NCI-H1092 treated with DMSO at 0.1 percent for 48 hours (cell line): ENCODE measurements at regions not wholly inside any gene's neighbourhood (a gene's known extent, or its start where the extent isn't known, plus 50 kb on each side); places are given as distances from the start of the nearest gene placed in this dataset.
"Not testable (repeated sequence)": the region's sequence is repeated elsewhere in the genome, so short reads cannot be mapped to it uniquely, and the experiment has no call there.

Experiments
- DNase-seq: peaks from one replicate; lab custom pipeline; 2025; lab: John Stamatoyannopoulos, UW

DNA sequence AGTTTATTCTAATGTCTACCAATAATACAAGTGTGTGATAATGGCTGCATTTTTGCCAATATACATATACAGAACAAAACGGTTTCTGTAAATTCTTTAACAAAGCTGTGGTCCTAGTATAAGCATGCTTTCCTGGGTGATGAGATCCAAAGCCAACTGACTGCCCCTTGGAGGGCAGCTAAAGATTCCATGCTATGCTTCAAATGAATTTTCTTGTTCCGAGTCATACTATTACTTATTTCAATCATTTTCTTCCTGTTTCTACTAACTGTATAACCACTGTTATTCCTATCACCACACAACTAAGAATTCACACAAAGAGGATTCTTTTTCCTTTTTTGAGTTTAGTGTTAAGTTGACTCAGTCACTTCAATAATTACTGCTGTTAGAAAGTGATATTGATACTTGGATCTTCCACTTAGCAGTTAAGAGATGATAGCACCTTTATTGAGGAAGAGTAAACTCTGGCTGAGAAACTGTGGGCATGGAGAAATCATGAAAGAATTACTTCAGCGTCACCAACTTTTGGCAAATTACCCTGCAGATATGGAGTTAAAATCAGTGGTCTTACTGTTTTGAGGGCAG, 197.5 kb downstream of the ARL4A start:
- DNase-seq = no peak

DNA sequence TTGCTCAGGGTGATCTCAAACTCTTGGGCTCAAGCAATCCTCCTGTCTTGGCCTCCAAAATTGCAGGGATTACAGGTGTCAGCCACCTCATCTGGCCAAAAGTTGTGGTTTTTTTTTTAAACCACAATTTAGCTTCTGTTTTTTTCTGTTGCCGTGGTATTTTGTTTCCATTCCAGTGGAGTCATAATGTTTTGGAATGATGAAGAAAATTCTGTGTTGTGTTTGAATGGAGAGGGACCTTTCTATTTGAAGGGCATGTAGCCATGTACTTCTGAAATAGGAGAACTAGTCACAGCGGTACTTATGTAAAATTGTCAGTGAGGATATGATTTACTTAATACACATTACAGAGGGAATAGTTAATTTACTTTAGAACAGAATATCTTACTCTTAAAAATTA, 201.3 kb downstream of the ARL4A start:
- DNase-seq = no peak

DNA sequence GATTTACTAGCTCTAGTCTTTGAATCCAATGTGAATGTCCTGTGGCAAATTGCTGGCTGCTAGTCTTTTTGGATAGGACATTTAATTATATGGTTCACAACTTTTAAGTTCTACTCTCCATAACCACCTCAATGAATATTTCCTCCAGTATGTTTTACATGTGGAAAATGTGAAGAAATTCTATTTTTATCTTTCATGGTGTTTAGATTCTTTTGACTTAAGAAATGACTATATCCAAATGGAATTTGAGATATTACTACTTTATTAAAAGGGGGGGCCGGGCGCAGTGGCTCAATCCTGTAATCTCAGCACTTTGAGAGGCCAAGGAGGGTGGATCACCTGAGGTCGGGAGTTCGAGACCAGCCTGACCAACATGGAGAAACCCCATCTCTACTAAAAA, 202.0 kb downstream of the ARL4A start:
- DNase-seq = no peak

DNA sequence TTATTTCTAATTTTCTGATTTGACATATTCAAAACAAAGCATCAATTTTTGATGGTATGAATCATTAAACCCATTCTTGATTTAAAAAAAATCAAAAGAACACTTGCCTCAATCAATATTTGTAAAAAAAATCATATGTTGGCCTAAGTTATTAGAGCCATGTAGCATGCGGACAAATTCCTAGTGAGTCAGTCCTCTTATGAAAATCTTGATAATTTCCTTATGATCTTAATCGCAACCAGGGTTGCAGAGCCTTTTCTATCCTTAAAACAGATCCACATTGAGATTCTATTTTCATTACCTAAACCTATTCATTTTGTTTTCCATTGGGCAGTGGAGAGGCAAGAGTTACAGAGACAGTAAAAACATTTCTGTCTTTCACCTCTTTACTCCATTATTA, 203.2 kb downstream of the ARL4A start:
- DNase-seq = no peak

DNA sequence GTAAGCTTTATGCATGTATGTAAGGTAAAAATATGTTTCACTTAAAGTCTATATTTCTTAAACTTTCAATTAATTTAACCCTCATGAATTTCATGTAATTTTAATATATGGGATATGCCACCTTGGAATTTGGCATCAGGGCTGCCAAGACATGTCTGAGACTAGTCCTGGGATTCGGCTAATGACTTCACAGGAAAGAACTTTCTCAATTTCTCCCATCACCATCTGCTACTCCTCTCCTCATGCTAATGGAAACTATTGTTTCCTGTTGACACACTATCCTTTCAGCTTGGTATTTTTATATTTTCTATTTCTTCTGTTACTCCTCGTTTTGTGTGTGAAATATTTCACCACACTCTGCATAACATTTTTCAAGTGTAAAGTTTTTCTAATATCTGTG, 205.9 kb downstream of the ARL4A start:
- DNase-seq = no peak

DNA sequence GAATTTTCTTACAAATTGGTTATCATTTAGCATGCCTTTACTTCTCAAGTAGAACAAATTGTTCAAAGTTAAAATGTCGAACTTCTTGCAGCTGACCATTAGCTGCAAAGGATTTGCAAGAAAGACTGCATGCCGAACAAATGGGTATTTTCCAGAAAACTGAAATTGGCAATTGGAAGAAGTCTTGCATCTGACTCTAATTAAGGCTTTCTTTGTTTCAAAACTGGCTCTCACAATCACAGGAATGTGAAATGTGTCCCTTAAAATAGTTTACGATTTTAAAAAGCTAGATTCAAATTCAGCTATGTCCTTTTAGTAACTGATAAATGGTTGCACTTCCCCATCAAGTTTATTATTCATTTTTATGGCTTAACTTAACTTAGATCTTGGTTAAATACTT, 207.9 kb downstream of the ARL4A start:
- DNase-seq = no peak

DNA sequence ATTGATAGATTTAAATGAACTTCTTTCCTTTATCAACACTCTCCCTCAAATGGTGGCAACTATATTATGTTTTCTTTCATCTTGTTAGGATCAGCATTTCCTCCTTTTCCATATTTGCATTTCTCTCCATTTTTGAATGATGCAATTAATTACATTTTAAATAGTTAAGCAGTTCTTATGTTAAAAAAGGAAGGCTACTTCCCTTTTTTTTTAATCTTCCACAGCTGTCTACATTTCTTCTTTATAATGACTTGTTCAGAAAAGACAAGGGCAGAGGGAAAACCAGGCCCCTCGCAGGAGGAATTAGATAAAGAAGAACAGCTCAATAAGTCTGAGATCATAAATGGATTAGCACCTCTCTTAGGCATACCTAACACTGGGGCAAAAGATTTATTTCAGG, 208.9 kb downstream of the ARL4A start:
- DNase-seq = no peak

DNA sequence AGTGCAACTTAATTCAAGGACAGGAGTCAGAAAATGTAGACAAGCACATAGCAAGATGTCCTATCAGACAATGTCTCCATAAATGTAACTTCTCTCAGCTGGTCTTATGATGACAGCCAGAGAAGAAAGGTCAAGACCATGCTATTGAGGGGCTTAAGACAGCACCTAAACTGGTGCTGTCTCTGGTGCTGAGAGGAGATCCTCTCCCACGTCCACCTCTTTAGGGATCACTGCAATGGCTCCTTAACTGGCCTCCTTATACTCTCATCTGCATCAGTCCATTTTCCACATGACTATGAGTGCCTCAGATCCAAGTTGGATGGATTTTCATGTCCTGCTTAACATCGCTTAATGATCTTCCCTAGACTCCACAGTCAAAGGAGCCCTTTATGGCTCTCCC, 210.6 kb downstream of the ARL4A start:
- no peak for DNase-seq

DNA sequence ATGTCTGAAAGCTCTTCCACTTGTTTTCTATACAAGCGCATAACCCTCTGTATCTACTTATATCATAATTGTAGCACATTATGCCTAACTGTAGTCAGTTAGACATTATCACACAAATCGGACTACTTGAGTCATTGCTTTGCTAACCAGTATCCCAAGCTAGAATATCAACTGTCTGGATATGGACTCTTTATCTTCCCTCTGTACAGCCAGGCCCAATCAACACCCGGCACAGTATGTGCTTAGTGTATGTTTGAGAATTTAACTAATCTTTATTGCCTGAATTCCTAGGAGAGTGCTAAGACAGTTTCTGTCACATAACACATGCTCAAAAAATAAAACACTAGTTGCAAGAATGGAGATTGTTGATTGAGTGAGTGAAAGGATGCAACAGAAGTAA, 211.2 kb downstream of the ARL4A start:
- DNase-seq = no peak

DNA sequence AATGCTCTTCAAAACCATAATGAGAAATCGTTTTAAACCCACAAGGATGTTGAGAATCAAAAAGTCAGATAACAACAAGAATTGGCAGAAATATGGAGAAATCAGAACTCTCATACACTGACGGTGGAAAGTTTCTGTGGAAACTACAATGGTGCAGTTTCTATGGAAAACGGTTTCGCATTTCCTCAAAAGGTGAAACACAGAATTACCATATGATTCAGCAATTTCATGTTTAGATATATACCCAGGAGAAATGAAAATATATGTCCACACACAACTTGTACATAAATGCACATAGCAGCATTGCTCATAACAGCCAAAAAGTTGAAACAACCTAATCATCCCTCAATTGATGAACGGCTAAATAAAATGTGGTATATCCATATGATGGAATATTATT, 218.2 kb downstream of the ARL4A start:
- DNase-seq = no peak

DNA sequence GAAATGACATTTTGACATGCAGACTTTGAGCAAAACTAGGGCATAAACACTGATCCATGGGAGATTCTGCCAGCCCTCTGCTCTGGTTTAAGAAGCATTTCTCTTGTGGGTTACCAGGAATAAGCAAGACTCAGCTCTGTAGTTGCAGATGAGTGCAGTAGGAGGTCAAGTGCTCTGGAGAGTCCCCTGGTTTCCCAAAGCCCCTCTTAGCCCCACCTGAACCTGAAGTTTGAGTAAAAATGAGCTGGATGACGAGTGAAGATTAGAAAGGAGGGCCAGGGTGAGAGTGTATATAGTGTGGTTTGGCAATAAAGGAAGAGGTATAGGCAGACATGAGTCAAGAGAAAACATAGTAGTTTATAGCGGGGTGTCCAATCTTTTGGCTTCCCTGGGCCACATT, 220.3 kb downstream of the ARL4A start:
- no peak for DNase-seq

DNA sequence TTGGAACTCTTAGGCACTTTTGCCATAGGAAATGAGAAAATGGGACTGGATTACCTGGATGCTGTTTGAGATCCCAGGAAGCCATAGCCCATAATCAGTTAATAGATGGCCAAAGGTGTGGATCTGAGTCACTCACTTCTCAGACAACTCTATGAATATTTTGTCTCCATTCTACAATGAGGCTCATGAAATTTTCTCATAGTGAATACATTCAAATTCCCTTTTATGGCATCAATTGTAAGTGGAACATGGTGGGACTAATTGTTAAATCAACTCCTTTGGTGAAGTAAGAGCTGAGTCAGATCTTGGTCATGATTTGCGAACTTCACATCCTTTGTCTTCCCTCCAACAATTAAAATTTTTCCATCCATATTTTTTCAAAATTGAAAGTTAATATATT, 222.1 kb downstream of the ARL4A start:
- DNase-seq = no peak

DNA sequence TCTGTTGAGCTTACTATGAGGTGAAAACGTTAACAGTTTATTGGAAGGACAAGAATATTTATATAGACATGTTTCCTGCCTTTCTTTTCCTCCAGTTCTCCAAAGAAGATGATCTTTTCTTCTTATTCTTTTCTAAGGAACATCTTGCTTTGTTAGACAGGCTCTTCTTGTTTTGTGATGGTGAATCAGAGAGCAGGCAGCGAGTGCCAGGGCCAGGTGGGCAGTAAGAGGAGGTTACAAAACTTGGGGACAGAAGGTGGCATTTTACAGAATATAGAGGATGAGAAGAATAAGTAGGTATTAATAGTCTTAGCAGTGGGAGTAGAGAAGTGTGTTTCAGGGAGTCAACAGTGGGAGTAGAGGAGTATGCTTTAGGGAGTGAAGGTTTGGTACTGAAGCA, 223.6 kb downstream of the ARL4A start:
- no peak for DNase-seq

DNA sequence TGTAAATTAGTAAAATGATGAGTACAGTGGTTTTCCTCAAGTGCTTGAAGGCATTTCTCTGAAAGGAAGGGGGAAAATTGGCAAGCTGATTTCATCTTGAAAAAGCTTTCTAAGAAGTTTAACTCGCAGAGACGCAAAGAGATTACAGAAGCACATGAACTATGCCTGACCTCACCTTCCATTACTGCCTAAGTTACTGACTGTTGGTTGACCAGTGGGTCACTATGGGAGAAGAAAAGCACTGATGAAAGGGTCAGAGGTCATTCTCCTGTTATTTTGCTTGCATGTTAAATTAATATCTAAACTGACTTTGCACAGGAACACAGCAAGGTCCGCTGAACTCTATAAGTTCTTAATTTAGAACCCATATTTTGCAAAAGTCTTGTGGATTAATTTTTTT, 225.6 kb downstream of the ARL4A start:
- no peak for DNase-seq

DNA sequence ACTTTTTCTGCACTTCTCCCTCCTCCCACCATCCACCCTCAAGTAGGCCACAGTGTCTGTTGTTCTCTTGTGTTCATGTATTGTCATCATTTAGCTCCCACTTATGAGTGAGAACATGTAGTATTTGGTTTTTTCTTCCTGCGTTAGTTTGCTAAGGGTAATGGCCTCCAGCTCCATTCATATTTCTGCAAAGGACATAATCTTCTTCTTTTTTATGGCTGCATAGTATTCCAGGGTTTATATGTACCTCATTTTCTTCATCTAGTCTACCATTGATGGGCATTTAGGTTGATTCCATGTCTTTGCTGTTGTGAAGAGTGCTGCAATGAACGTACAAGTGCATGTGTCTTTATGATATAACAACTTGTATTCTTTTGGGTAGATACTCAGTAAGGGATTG, 230.4 kb downstream of the ARL4A start:
- DNase-seq = no peak

DNA sequence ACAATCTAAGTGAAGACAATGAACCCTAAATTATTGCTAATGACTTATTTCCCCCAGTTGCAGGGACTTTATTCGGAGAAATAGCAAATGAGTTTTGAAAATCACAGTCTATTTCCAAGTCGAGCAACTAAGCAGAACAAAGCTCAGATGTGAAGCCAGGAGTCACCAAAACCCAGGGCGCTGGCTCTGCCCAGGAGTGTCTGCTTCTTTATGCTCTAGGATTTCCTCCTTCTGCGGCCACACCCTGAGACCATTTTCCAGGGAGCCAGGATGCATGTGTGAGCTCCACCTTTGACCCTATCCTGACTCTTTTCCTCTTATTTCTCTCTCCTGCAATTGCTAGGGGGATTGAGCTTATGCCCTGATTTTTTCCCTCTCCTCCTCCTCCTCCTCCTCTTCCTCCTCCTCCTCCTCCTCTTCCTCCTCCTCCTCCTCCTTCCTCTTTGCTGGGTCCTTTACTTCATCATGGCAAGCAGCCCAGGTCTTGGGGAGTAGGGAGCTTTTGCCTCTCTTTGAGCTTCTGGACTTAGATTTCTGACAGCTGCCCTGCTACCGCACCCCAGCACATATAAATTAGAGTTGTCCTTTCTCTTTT, 234.4 kb downstream of the ARL4A start:
- DNase-seq = no peak

DNA sequence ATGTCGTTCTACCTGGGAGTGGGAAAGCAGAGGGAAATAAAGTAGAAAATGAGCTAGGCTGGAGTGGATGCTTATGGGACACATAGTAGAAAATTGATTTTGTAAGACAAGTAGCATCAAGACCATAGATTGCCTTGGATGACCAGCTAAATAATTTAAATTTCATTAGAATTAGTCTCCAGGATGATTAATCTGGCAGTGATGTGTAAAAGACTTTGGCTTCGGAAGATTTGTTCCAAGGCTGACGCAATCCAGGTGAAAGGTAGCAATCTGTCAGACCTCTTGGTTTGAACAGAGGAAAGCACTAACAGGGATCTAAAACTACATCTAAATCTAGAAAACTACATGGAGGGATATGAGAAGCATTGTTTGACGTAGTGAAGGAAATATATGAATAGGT, 236.5 kb downstream of the ARL4A start:
- no peak for DNase-seq

DNA sequence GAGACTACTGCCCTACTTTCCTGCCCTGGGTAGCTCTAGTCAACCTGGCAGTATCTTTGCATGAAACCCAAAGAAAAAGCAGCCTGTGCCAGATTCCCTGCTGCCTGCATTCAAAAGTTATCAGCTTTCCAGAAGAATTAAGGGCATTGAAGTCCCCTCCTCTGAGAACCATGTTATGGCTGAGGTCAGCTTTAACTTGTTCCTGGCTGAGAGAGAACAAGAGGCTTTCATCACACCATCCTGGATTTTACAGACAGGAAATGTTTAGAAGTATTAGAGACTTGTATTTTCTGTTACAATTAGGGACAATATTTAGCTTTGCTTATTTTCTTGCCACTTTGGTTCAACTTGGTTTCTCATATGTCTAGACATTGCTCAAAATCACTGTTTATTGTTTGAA, 238.8 kb downstream of the ARL4A start:
- no peak for DNase-seq

DNA sequence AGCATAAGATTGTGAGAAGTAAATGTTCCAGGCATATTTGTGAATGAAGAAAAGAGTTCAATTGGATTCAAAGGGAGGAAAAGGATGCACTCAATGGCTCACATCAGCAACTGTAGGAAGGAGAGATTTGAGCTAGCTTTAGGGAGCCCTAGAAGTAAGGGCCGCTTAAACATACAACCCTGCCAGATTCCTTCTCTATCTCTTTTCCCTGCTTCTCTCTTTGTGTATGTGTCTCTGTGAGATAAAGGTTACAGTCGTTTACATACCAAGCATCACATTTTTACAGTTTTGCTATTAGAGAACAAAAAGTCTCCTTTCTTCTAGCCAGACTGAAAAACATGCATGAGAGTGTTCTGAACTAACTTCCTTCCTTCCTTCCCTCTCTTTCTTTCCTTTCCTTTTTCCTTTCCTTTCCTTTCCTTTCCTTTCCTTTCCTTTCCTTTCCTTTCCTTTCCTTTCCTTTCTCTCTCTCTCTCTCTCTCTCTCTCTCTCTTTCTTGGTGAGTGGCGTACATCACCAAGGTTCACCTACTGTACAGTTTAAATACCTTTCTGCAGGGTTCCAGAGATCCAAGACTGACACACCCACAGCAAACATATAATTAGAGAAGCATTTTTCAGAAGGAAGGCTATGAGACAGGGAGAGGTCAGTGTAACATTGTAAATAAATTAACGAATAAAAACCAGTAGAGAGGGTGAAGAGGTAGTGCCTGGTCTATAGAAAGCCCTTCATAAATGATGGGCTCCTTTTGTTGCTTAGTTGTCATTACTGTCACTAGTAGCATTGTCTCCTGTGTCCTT, 240.4 kb downstream of the ARL4A start:
- no peak for DNase-seq

DNA sequence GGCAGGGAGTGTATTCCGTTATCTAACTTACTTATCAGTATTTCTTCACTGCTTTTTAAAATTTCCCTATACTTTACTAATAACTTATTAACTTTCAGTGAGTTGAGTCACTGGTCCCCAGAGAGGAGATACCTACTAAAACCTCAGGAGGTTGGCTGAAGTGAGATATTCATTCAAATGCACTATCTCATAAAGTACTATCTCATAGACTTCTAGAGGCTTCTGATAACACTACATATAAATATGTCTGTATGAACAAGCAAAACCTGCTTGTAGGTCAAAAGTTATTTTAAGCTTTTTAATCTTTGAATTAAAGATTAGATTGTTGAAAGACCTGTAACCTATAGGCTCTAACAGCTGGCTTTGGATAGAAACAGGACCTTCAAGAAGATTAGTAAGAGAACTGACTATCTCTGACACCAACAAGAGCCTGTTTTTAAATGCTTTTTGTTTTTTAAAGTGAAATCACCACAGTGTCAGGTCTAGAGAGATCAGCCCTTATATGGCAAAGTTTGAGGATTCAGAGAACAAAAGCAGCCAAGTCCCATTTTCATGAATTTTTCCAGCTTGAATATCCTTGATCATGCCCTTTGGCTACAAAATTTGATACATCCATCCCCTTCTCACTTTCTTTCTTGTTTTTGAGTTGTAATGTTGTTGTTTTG, 242.2 kb downstream of the ARL4A start:
- no peak for DNase-seq

DNA sequence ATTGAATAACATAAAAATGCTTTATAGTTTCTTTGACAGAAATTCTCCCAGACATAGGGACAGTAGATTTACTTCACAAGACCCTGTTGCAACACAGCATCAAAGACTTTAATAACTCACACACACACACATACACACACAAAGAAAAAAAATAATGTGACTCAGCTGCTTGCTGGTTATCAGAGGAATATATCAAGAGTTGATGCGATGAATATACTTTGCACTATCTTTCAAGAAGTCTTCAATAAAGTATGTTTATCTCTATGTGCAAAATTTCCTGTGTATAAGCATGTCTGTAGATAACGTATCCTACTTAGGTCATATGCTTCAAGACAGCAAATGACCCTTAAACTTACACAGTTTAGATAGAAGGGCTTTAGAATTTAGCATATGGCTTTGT, 243.1 kb downstream of the ARL4A start:
- DNase-seq = no peak

DNA sequence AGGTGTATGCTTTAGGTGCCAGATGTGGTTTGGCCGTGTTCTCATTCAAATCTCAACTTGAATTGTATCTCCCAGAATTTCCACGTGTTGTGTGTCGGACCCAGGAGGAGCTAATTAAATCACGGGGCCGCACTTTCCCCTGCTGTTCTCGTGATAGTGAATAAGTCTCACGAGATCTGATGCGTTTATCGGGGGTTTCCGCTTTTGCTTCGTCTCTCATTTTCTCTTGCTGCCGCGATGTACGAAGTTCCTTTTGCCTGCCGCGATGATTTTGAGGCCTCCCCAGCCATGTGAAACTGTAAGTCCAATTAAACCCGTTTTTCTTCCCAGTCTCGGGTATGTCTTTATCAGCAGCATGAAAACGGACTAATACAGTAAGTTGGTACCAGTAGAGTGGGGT, 244.0 kb downstream of the ARL4A start:
- not testable (repeated sequence) for DNase-seq

DNA sequence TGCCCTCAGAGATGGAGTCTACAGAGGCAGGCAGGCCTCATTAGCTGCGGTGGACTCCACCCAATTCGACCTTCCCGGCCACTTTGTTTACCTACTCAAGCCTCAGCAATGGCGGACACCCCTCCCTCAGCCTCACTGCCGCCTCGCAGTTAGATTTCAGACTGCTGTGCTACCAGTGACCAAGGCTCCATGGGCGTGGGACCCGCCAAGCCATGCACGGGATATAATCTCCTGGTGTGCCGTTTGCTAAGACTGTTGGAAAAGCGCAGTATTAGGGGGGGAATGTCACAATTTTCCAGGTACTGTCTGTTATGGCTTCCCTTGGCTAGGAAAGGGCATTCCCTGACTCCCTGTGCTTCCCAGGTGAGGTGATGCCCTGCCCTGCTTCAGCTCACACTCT, 252.3 kb downstream of the ARL4A start:
- DNase-seq = no peak
